Lower lobe of right lung (tissue), 2 donors: ENCODE measurements at regions not wholly inside any gene's neighbourhood (a gene's known extent, or its start where the extent isn't known, plus 50 kb on each side); places are given as distances from the start of the nearest gene placed in this dataset.
A peak's percentile ranks its signal among the peaks of the same experiment; 100 is the strongest.

Experiments
- ATAC-seq, 2 donors: fragments of 200-7000 bp; cut with Tn5 transposase; one replicate each; pipeline ENCODE4 v1.9.1; 2020 to 2022; ENCODE audit warnings: mild to moderate bottlenecking in 2 of 2, moderate library complexity in 2 of 2
- DNase-seq: peaks from one replicate; pipeline ENCODE4 v3.0.0-alpha.2; 2020
- H3K27ac ChIP-seq: fragments of 200-600 bp; one replicate; pipeline ENCODE4 v1.8.0; 2022
- H3K27me3 ChIP-seq: fragments of 200-600 bp; one replicate; pipeline ENCODE4 v1.8.0; 2022; ENCODE audit warnings: low read depth
- H3K36me3 ChIP-seq: fragments of 200-600 bp; one replicate; pipeline ENCODE4 v1.8.0; 2022; ENCODE audit warnings: mild to moderate bottlenecking
- H3K4me1 ChIP-seq: fragments of 200-600 bp; one replicate; pipeline ENCODE4 v1.8.0; 2022
- H3K4me3 ChIP-seq: fragments of 200-600 bp; one replicate; pipeline ENCODE4 v1.8.0; 2022; ENCODE audit warnings: mild to moderate bottlenecking
- H3K9me3 ChIP-seq: fragments of 200-600 bp; one replicate; pipeline ENCODE4 v1.8.0; 2022
- intact Hi-C: fragments of 100-400 bp; cut with DNase I; formaldehyde crosslinking; loops from one replicate; pipeline ENCODE4 v1.11.0; 2022
- TF ChIP-seq, protein P1 (sequence below): fragments of 200-600 bp; IDR thresholded peaks from one replicate; pipeline ENCODE4 v1.8.0; 2022; ENCODE audit warnings: antibody characterized with exemption, mild to moderate bottlenecking
- donor health status: DM: no; HTN: yes; CAD: no; lungs with severe emphysema.

GRCh38 chr10:109774121-109774440, 149.2 kb downstream of the XPNPEP1 start:
- intact Hi-C loops = no loop called here
- Histone ChIP-seq H3K4me3 (no peak overlapping the region), H3K36me3 (no peaks in the 10 kb centered on the region), H3K9me3 (no peaks in the 10 kb centered on the region), H3K4me1 (no peaks in the 10 kb centered on the region), H3K27ac (no peak overlapping the region), H3K27me3 (no peaks in the 10 kb centered on the region)
- TF ChIP-seq, protein P1, sequence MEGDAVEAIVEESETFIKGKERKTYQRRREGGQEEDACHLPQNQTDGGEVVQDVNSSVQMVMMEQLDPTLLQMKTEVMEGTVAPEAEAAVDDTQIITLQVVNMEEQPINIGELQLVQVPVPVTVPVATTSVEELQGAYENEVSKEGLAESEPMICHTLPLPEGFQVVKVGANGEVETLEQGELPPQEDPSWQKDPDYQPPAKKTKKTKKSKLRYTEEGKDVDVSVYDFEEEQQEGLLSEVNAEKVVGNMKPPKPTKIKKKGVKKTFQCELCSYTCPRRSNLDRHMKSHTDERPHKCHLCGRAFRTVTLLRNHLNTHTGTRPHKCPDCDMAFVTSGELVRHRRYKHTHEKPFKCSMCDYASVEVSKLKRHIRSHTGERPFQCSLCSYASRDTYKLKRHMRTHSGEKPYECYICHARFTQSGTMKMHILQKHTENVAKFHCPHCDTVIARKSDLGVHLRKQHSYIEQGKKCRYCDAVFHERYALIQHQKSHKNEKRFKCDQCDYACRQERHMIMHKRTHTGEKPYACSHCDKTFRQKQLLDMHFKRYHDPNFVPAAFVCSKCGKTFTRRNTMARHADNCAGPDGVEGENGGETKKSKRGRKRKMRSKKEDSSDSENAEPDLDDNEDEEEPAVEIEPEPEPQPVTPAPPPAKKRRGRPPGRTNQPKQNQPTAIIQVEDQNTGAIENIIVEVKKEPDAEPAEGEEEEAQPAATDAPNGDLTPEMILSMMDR = no peak
- ATAC-seq (no peak), DNase-seq (no peak)

GRCh38 chr10:109773288-109774120, 149.8 kb downstream of the XPNPEP1 start:
- H3K9me3 ChIP-seq = no peaks in the 10 kb centered on the region
- H3K27ac ChIP-seq = no peak overlapping the region
- no peaks in the 10 kb centered on the region for H3K27me3 ChIP-seq
- DNase-seq (no peak), ATAC-seq (no peak)
- no peak overlapping the region for H3K4me3 ChIP-seq
- no peaks in the 10 kb centered on the region for H3K4me1 ChIP-seq
- TF ChIP-seq, protein P1 = peak; percentile 34
- no peaks in the 10 kb centered on the region for H3K36me3 ChIP-seq
- intact Hi-C loops = no loop called here

DNA sequence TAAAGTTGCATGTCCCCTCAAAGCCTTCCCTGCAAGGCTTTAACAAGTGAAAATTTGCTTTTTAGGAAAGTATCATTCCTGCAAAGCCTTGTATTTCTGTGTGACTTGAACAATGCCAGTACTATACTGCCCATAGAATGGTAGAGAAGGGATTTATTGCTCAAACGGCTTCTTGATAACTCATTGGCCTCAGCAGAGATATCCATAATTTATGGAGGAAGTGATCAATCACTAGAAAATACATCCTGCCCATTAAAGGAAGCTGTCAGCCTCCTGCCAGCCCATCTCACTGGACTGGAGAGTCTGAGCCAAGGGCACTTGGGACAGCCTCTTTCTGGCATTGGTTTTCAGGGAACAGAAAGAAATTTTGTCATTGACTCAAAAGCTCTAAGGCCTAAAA, 152.6 kb downstream of the XPNPEP1 start:
- DNase-seq (no peak), ATAC-seq (no peak)
- no peak overlapping the region for H3K4me3 ChIP-seq
- no peaks in the 10 kb centered on the region for H3K4me1 ChIP-seq
- TF ChIP-seq, protein P1 = no peak
- H3K27ac ChIP-seq = no peak overlapping the region
- no peaks in the 10 kb centered on the region for H3K36me3 ChIP-seq
- no peaks in the 10 kb centered on the region for H3K27me3 ChIP-seq
- no peaks in the 10 kb centered on the region for H3K9me3 ChIP-seq
- intact Hi-C loops = no loop called here

GRCh38 chr10:109769966-109770365, 153.3 kb downstream of the XPNPEP1 start:
- TF ChIP-seq, protein P1 = no peak
- no peaks in the 10 kb centered on the region for H3K4me1 ChIP-seq
- ATAC-seq = no peak
- no peak overlapping the region for H3K4me3 ChIP-seq
- no peak overlapping the region for H3K27ac ChIP-seq
- no peaks in the 10 kb centered on the region for H3K27me3 ChIP-seq
- intact Hi-C loops = no loop called here
- no peak for DNase-seq
- H3K9me3 ChIP-seq = no peaks in the 10 kb centered on the region
- H3K36me3 ChIP-seq = no peaks in the 10 kb centered on the region

DNA sequence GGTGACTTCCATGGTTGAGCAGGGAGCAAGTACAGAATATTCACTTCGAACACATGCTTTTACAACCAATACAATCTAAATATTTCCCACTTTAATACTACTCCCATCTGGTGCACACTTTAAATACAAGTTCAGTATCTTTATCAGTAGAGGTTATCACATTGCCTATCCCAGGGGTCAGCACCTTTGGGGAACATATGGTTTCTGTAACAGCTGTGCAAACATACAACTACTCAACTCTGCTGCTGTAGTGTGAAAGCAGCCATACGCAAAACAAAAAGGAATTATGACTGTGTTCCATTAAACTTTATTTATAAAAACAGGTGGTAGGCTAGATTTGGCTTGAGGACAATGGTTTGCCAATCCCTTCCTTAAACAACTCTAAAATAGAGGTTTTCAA, 157.5 kb downstream of the XPNPEP1 start:
- H3K27me3 ChIP-seq = no peaks in the 10 kb centered on the region
- intact Hi-C loops = no loop called here

More for the DNA sequence above, 157.5 kb downstream of the XPNPEP1 start:
- no peak for DNase-seq
- Histone ChIP-seq H3K4me1 (no peaks in the 10 kb centered on the region), H3K4me3 (no peak overlapping the region), H3K9me3 (no peaks in the 10 kb centered on the region), H3K36me3 (no peaks in the 10 kb centered on the region), H3K27ac (no peak overlapping the region)
- TF ChIP-seq, protein P1 = no peak
- ATAC-seq = no peak
